ENCODE measurements at regions not wholly inside any gene's neighbourhood (a gene's known extent, or its start where the extent isn't known, plus 50 kb on each side); places are given as distances from the start of the nearest gene placed in this dataset.

- no CpG with 5 or more reads among the region's 2 CpGs for WGBS (ENCODE audit: insufficient coverage)
- Histone ChIP-seq H3K9me3 (ENCODE audit: control insufficient read depth, insufficient read depth, low read length) (peaks cover 6% of the 10 kb centered on the region), H3K4me1 (ENCODE audit: control insufficient read depth, insufficient read depth, low read length) (no peaks in the 10 kb centered on the region), H3K27ac (ENCODE audit: low read depth, low read length) (no peak overlapping the region), H3K36me3 (ENCODE audit: control insufficient read depth, insufficient read depth, low read length) (no peaks in the 10 kb centered on the region), H3K27me3 (ENCODE audit: control insufficient read depth, insufficient read depth, low read length) (no peaks in the 10 kb centered on the region), H3K4me3 (ENCODE audit: low read depth, low read length) (no peak overlapping the region)
- DNase-seq (ENCODE audit: low read depth in 4 of 6, low spot score in 6 of 6), result no peak
These were observed 1003.5 kb downstream of the TSN start for GRCh38 chr2:122758967-122759366.

- 100% methylated on average over 1 of the region's 3 CpGs for WGBS (ENCODE audit: insufficient coverage)
- Histone ChIP-seq H3K9me3 (ENCODE audit: control insufficient read depth, insufficient read depth, low read length) (peaks cover 12% of the 10 kb centered on the region), H3K4me3 (ENCODE audit: low read depth, low read length) (no peak overlapping the region)
These were observed 1008.6 kb downstream of the TSN start for GRCh38 chr2:122764014-122764413.

GRCh38 chr2:122780251-122780650, 1024.8 kb downstream of the TSN start:
- peaks cover 2% of the 10 kb centered on the region for H3K9me3 ChIP-seq (ENCODE audit: control insufficient read depth, insufficient read depth, low read length)
- no CpG with 5 or more reads among the region's 1 CpG for WGBS (ENCODE audit: insufficient coverage)
- no peaks in the 10 kb centered on the region for H3K27me3 ChIP-seq (ENCODE audit: control insufficient read depth, insufficient read depth, low read length)
- H3K4me3 ChIP-seq (ENCODE audit: low read depth, low read length), result no peak overlapping the region
- no peak for DNase-seq (ENCODE audit: low read depth in 4 of 6, low spot score in 6 of 6)
- no peak overlapping the region for H3K27ac ChIP-seq (ENCODE audit: low read depth, low read length)
- no peaks in the 10 kb centered on the region for H3K4me1 ChIP-seq (ENCODE audit: control insufficient read depth, insufficient read depth, low read length)
- no peaks in the 10 kb centered on the region for H3K36me3 ChIP-seq (ENCODE audit: control insufficient read depth, insufficient read depth, low read length)

More at GRCh38 chr2:122764014-122764413, 1008.6 kb downstream of the TSN start:
- DNase-seq (ENCODE audit: low read depth in 4 of 6, low spot score in 6 of 6), result no peak
- Histone ChIP-seq H3K27ac (ENCODE audit: low read depth, low read length) (no peak overlapping the region), H3K36me3 (ENCODE audit: control insufficient read depth, insufficient read depth, low read length) (no peaks in the 10 kb centered on the region), H3K4me1 (ENCODE audit: control insufficient read depth, insufficient read depth, low read length) (no peaks in the 10 kb centered on the region), H3K27me3 (ENCODE audit: control insufficient read depth, insufficient read depth, low read length) (no peaks in the 10 kb centered on the region)

GRCh38 chr2:122794100-122794499, 1038.6 kb downstream of the TSN start:
- Histone ChIP-seq H3K4me3 (ENCODE audit: low read depth, low read length) (no peak overlapping the region), H3K27me3 (ENCODE audit: control insufficient read depth, insufficient read depth, low read length) (no peaks in the 10 kb centered on the region), H3K36me3 (ENCODE audit: control insufficient read depth, insufficient read depth, low read length) (no peaks in the 10 kb centered on the region), H3K9me3 (ENCODE audit: control insufficient read depth, insufficient read depth, low read length) (peaks cover 2% of the 10 kb centered on the region), H3K27ac (ENCODE audit: low read depth, low read length) (no peak overlapping the region), H3K4me1 (ENCODE audit: control insufficient read depth, insufficient read depth, low read length) (no peaks in the 10 kb centered on the region)
- DNase-seq (ENCODE audit: low read depth in 4 of 6, low spot score in 6 of 6), result no peak
- no CpG with 5 or more reads among the region's 2 CpGs for WGBS (ENCODE audit: insufficient coverage)

GRCh38 chr2:122795763-122796162, 1040.3 kb downstream of the TSN start:
- no peak for DNase-seq (ENCODE audit: low read depth in 4 of 6, low spot score in 6 of 6)
- Histone ChIP-seq H3K4me3 (ENCODE audit: low read depth, low read length) (no peak overlapping the region), H3K36me3 (ENCODE audit: control insufficient read depth, insufficient read depth, low read length) (no peaks in the 10 kb centered on the region), H3K9me3 (ENCODE audit: control insufficient read depth, insufficient read depth, low read length) (no peaks in the 10 kb centered on the region), H3K27me3 (ENCODE audit: control insufficient read depth, insufficient read depth, low read length) (no peaks in the 10 kb centered on the region), H3K27ac (ENCODE audit: low read depth, low read length) (no peak overlapping the region), H3K4me1 (ENCODE audit: control insufficient read depth, insufficient read depth, low read length) (no peaks in the 10 kb centered on the region)
- WGBS (ENCODE audit: insufficient coverage), result 100% methylated on average over 3 of the region's 5 CpGs

- Histone ChIP-seq H3K4me3 (ENCODE audit: low read depth, low read length) (no peak overlapping the region), H3K27me3 (ENCODE audit: control insufficient read depth, insufficient read depth, low read length) (no peaks in the 10 kb centered on the region), H3K27ac (ENCODE audit: low read depth, low read length) (no peak overlapping the region), H3K9me3 (ENCODE audit: control insufficient read depth, insufficient read depth, low read length) (no peaks in the 10 kb centered on the region), H3K4me1 (ENCODE audit: control insufficient read depth, insufficient read depth, low read length) (no peaks in the 10 kb centered on the region), H3K36me3 (ENCODE audit: control insufficient read depth, insufficient read depth, low read length) (no peaks in the 10 kb centered on the region)
- no peak for DNase-seq (ENCODE audit: low read depth in 4 of 6, low spot score in 6 of 6)
These were observed 1043.9 kb downstream of the TSN start for GRCh38 chr2:122799391-122799790.

GRCh38 chr2:122800781-122801180, 1045.3 kb downstream of the TSN start:
- no peak for DNase-seq (ENCODE audit: low read depth in 4 of 6, low spot score in 6 of 6)
- 92% methylated on average over 1 of the region's 1 CpG for WGBS (ENCODE audit: insufficient coverage)
- no peak overlapping the region for H3K4me3 ChIP-seq (ENCODE audit: low read depth, low read length)
- no peak overlapping the region for H3K27ac ChIP-seq (ENCODE audit: low read depth, low read length)
- H3K4me1 ChIP-seq (ENCODE audit: control insufficient read depth, insufficient read depth, low read length), result no peaks in the 10 kb centered on the region
- no peaks in the 10 kb centered on the region for H3K9me3 ChIP-seq (ENCODE audit: control insufficient read depth, insufficient read depth, low read length)
- no peaks in the 10 kb centered on the region for H3K27me3 ChIP-seq (ENCODE audit: control insufficient read depth, insufficient read depth, low read length)
- no peaks in the 10 kb centered on the region for H3K36me3 ChIP-seq (ENCODE audit: control insufficient read depth, insufficient read depth, low read length)

- DNase-seq (ENCODE audit: low read depth in 4 of 6, low spot score in 6 of 6), result no peak
- Histone ChIP-seq H3K9me3 (ENCODE audit: control insufficient read depth, insufficient read depth, low read length) (peaks cover 5% of the 10 kb centered on the region), H3K27ac (ENCODE audit: low read depth, low read length) (no peak overlapping the region), H3K36me3 (ENCODE audit: control insufficient read depth, insufficient read depth, low read length) (no peaks in the 10 kb centered on the region), H3K4me1 (ENCODE audit: control insufficient read depth, insufficient read depth, low read length) (no peaks in the 10 kb centered on the region), H3K27me3 (ENCODE audit: control insufficient read depth, insufficient read depth, low read length) (no peaks in the 10 kb centered on the region), H3K4me3 (ENCODE audit: low read depth, low read length) (no peak overlapping the region)
- WGBS (ENCODE audit: insufficient coverage), result 94% methylated on average over 3 of the region's 4 CpGs
These were observed 1049.0 kb downstream of the TSN start for GRCh38 chr2:122804494-122804893.

- peaks cover 5% of the 10 kb centered on the region for H3K9me3 ChIP-seq (ENCODE audit: control insufficient read depth, insufficient read depth, low read length)
- no peaks in the 10 kb centered on the region for H3K36me3 ChIP-seq (ENCODE audit: control insufficient read depth, insufficient read depth, low read length)
- H3K4me1 ChIP-seq (ENCODE audit: control insufficient read depth, insufficient read depth, low read length), result no peaks in the 10 kb centered on the region
- no peak overlapping the region for H3K4me3 ChIP-seq (ENCODE audit: low read depth, low read length)
- DNase-seq (ENCODE audit: low read depth in 4 of 6, low spot score in 6 of 6), result no peak
- WGBS (ENCODE audit: insufficient coverage), result no CpG with 5 or more reads among the region's 3 CpGs
- no peak overlapping the region for H3K27ac ChIP-seq (ENCODE audit: low read depth, low read length)
- no peaks in the 10 kb centered on the region for H3K27me3 ChIP-seq (ENCODE audit: control insufficient read depth, insufficient read depth, low read length)
These were observed 1049.9 kb downstream of the TSN start for GRCh38 chr2:122805346-122805745.

- H3K36me3 ChIP-seq (ENCODE audit: control insufficient read depth, insufficient read depth, low read length), result no peaks in the 10 kb centered on the region
- 95% methylated on average over 2 of the region's 4 CpGs for WGBS (ENCODE audit: insufficient coverage)
These were observed 1053.0 kb downstream of the TSN start for GRCh38 chr2:122808286-122808969.

More at GRCh38 chr2:122808286-122808969, 1053.0 kb downstream of the TSN start:
- peaks cover 5% of the 10 kb centered on the region for H3K9me3 ChIP-seq (ENCODE audit: control insufficient read depth, insufficient read depth, low read length)
- no peaks in the 10 kb centered on the region for H3K4me1 ChIP-seq (ENCODE audit: control insufficient read depth, insufficient read depth, low read length)
- H3K27me3 ChIP-seq (ENCODE audit: control insufficient read depth, insufficient read depth, low read length), result no peaks in the 10 kb centered on the region
- no peak for DNase-seq (ENCODE audit: low read depth in 4 of 6, low spot score in 6 of 6)
- H3K4me3 ChIP-seq (ENCODE audit: low read depth, low read length), result no peak overlapping the region
- no peak overlapping the region for H3K27ac ChIP-seq (ENCODE audit: low read depth, low read length)

Data from spinal cord (tissue), 9 donors.